Left lung (tissue), 4 donors: ENCODE measurements at regions not wholly inside any gene's neighbourhood (a gene's known extent, or its start where the extent isn't known, plus 50 kb on each side); places are given as distances from the start of the nearest gene placed in this dataset.

Source experiments
- ATAC-seq: fragments of 200-7000 bp; cut with Tn5 transposase; one replicate; pipeline ENCODE4 v1.9.1; 2020; ENCODE audit warnings: moderate library complexity
- DNase-seq, 4 donors: peaks; one replicate each; pipeline ENCODE4 v3.0.0-alpha.2; 2013 to 2020
- H3K27ac ChIP-seq, 2 donors: fragments of 200-600 bp; sonication (generic) in 1 of 2; one replicate each; pipeline versions ENCODE4 v1.5.0 to v1.8.0; 2020 to 2021
- H3K27me3 ChIP-seq, 2 donors: fragments of 200-600 bp; sonication (generic) in 1 of 2; one replicate each; pipeline versions ENCODE4 v1.5.0 to v1.8.0; 2020 to 2021
- H3K36me3 ChIP-seq, 2 donors: fragments of 200-600 bp; sonication (generic) in 1 of 2; one replicate each; pipeline versions ENCODE4 v1.5.0 to v1.8.0; 2020 to 2021
- H3K4me1 ChIP-seq, 2 donors: fragments of 200-600 bp; one replicate each; pipeline ENCODE4 v1.8.0; 2021
- H3K4me3 ChIP-seq, 2 donors: fragments of 200-600 bp; sonication (generic) in 1 of 2; one replicate each; pipeline versions ENCODE4 v1.5.0 to v1.8.0; 2020 to 2021; ENCODE audit warnings: mild to moderate bottlenecking in 1 of 2
- H3K9me3 ChIP-seq, 2 donors: fragments of 200-600 bp; sonication (generic) in 1 of 2; one replicate each; pipeline versions ENCODE4 v1.5.0 to v1.8.0; 2020 to 2021
- intact Hi-C, 2 donors: fragments of 100-400 bp; cut with DNase I; formaldehyde crosslinking; loops; one replicate each; pipeline versions ENCODE4 v1.11.2 to v1.14.2; 2022
- TF ChIP-seq, protein P1 (sequence below), 2 donors: fragments of 200-600 bp; sonication (generic) in 1 of 2; IDR thresholded peaks; one replicate each; pipeline versions ENCODE4 v1.5.0 to v1.8.0; 2021; ENCODE audit warnings: antibody characterized with exemption in 2 of 2
- donor health status: DM: no; HTN: yes; CAD: no.
- donor health status: DM: no; HTN: no; CAD: no.

DNA sequence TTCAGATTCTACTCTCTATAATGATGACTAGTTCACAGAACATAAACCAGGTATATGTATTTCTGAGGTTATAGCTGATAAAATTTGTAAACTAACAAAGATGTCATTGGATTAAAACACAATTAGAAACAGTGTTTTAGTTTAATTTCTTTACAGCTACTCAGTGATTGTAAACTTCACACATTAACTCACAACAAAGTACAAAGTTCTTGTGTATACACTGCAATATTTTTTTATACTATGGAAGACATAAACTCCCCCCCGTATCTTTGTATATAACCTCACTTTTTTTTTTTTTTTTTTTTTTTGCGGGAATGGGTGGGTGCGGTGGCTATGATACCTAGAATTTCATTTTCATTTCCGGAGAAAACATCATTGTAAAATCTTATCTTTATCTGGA lies 1043.2 kb downstream of the PCDH18 start:
- no peak overlapping the region for H3K27ac ChIP-seq
- no peaks in the 10 kb centered on the region for H3K36me3 ChIP-seq
- H3K4me3 ChIP-seq, result no peak overlapping the region
- no peaks in the 10 kb centered on the region for H3K4me1 ChIP-seq
- no peak for DNase-seq
- no peak for ATAC-seq
- H3K27me3 ChIP-seq, result no peaks in the 10 kb centered on the region
- TF ChIP-seq, protein P1, sequence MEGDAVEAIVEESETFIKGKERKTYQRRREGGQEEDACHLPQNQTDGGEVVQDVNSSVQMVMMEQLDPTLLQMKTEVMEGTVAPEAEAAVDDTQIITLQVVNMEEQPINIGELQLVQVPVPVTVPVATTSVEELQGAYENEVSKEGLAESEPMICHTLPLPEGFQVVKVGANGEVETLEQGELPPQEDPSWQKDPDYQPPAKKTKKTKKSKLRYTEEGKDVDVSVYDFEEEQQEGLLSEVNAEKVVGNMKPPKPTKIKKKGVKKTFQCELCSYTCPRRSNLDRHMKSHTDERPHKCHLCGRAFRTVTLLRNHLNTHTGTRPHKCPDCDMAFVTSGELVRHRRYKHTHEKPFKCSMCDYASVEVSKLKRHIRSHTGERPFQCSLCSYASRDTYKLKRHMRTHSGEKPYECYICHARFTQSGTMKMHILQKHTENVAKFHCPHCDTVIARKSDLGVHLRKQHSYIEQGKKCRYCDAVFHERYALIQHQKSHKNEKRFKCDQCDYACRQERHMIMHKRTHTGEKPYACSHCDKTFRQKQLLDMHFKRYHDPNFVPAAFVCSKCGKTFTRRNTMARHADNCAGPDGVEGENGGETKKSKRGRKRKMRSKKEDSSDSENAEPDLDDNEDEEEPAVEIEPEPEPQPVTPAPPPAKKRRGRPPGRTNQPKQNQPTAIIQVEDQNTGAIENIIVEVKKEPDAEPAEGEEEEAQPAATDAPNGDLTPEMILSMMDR (IDR thresholded peaks at IDR 0.05), result no peak
- intact Hi-C loops, result no loop called here
- H3K9me3 ChIP-seq, result no peaks in the 10 kb centered on the region

DNA sequence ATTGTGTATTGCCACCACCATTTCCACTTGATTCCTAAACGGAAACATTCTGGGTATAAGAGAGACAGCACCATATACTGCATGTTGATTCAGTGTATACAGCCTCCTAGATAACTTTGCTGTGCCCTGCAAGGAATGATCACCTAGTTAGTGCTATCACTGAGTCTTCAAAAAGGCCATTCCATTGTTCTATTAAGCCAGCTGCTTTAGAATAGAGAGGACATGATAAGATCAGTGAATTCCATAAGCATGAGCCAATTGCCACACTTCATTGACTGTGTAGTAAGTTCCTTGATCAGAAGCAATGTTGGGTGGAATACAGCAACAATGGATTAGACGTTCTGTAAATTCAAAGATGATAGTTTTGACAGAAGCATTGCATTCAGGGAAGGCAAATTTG lies 1047.3 kb downstream of the PCDH18 start:
- H3K36me3 ChIP-seq, result no peaks in the 10 kb centered on the region
- intact Hi-C loops, result no loop called here
- H3K4me1 ChIP-seq, result no peaks in the 10 kb centered on the region
- no peaks in the 10 kb centered on the region for H3K9me3 ChIP-seq
- no peak for DNase-seq
- no peak overlapping the region for H3K4me3 ChIP-seq
- no peaks in the 10 kb centered on the region for H3K27me3 ChIP-seq
- no peak for ATAC-seq
- no peak overlapping the region for H3K27ac ChIP-seq
- TF ChIP-seq, protein P1 (IDR thresholded peaks at IDR 0.05), result no peak

DNA sequence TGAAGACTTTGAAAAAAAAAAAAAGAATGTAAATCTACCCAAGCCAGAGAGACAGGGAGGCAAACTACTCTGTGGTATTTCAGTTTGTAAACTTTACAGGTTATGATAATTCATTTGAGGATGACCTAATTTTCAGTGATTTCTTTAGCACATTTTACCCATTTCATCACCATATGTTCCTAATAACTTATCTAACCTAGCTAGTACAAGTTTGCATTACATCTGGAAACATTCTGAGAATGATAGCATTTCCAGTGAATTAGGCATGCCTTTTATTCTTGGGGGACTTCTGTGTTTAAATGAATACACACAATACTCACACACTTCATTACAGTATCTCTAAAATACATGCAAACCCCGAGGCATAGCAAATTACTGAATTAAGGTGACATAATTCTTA lies 1055.5 kb downstream of the PCDH18 start:
- DNase-seq, result no peak
- H3K4me1 ChIP-seq, result no peaks in the 10 kb centered on the region
- no peaks in the 10 kb centered on the region for H3K9me3 ChIP-seq
- no peak overlapping the region for H3K4me3 ChIP-seq
- ATAC-seq, result no peak
- H3K27me3 ChIP-seq, result no peaks in the 10 kb centered on the region
- H3K36me3 ChIP-seq, result no peaks in the 10 kb centered on the region
- intact Hi-C loops, result no loop called here
- no peak overlapping the region for H3K27ac ChIP-seq
- TF ChIP-seq, protein P1 (IDR thresholded peaks at IDR 0.05), result no peak

DNA sequence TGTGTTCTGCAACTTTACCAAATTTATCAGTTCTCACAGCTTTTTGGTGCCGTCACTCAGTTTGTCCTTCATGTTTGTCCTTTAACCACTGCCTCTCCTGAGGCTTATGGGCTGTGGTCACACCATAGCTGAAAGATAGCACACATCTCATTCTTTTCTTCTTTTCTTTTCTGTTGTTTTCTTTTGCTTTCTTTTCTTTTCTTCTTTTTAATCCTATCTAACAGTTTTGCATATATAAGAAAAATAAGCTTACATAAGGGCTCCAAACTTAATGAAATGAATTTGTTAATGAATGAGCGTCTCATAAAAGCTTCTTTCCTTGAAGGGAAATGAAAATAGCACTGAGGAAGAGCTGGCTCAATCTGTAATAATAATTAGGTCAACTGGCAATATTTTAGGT lies 1061.2 kb downstream of the PCDH18 start:
- no peaks in the 10 kb centered on the region for H3K36me3 ChIP-seq
- no peaks in the 10 kb centered on the region for H3K4me1 ChIP-seq
- no peak for ATAC-seq
- no peak for DNase-seq
- no peaks in the 10 kb centered on the region for H3K9me3 ChIP-seq
- no peak overlapping the region for H3K4me3 ChIP-seq
- H3K27ac ChIP-seq, result no peak overlapping the region
- H3K27me3 ChIP-seq, result no peaks in the 10 kb centered on the region
- TF ChIP-seq, protein P1 (IDR thresholded peaks at IDR 0.05), result no peak
- intact Hi-C loops, result no loop called here

DNA sequence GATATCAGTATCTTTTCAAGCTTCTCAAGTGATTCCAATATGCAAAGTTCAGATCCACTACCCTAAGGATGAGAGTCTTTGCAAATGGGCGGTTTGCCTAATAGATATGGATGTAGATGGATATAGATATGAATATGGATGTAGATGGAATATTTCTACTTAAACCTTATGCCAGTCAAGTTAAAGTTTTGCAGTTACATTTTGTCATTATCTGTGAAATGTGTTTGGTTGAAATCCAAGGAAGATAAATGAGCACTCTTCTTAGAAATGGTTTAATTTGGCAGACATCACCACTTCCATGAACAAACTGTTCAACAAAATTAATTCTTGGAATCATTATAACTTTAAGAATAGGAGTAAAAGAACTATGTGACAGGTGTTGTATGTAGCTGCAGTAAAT lies 1066.6 kb downstream of the PCDH18 start:
- no peaks in the 10 kb centered on the region for H3K9me3 ChIP-seq
- intact Hi-C loops, result no loop called here
- TF ChIP-seq, protein P1 (IDR thresholded peaks at IDR 0.05), result no peak

More for the DNA sequence above, 1066.6 kb downstream of the PCDH18 start:
- Histone ChIP-seq H3K36me3 (no peaks in the 10 kb centered on the region), H3K27me3 (no peaks in the 10 kb centered on the region), H3K27ac (no peak overlapping the region), H3K4me1 (no peaks in the 10 kb centered on the region), H3K4me3 (no peak overlapping the region)
- ATAC-seq (no peak), DNase-seq (no peak)
